Breast epithelium (tissue), 3 donors: ENCODE measurements at regions not wholly inside any gene's neighbourhood (a gene's known extent, or its start where the extent isn't known, plus 50 kb on each side); places are given as distances from the start of the nearest gene placed in this dataset.

Source experiments
- CTCF ChIP-seq, 3 donors: fragments of 450-650 bp; IDR thresholded peaks; one replicate each; pipeline ENCODE4 v1.5.1; 2016 to 2017; ENCODE audit warnings: antibody characterized with exemption in 3 of 3, mild to moderate bottlenecking in 3 of 3, moderate library complexity in 3 of 3
- POLR2A ChIP-seq: fragments of 450-650 bp; IDR thresholded peaks from one replicate; pipeline ENCODE4 v1.6.1; 2016; ENCODE audit warnings: antibody characterized with exemption, mild to moderate bottlenecking, moderate library complexity

- TF ChIP-seq CTCF (IDR thresholded peaks at IDR 0.05) (no peak), POLR2A (no peak)
Measured at GRCh38 chr10:3645406-3645805, 139.6 kb downstream of the KLF6 start.
